ENCODE measurements at regions not wholly inside any gene's neighbourhood (a gene's known extent, or its start where the extent isn't known, plus 50 kb on each side); places are given as distances from the start of the nearest gene placed in this dataset.

DNA sequence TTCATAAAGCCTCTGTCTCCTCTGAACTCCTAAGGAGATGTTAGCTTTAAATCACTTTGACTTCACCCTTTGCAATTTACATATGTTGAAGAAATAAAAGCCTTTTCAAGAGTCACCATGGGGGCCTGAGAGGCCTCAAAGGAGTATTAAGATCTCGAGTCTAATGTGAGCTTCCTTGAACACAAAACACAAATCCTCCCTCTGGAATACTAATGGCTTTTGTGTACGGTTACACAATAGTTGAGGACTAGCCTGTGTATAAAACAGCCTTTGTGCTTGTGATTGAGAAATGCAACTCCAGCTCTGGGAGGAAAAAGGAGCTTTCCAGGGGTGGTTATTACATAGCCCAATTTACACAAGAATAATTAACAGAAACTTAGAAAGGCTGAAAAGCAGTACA, 1140.2 kb downstream of the CDH11 start:
- no peaks in the 10 kb centered on the region for H3K27me3 ChIP-seq (ENCODE audit: control insufficient read depth, insufficient read depth, low read length)
- no peak overlapping the region for H3K4me3 ChIP-seq (ENCODE audit: low read length)
- no peaks in the 10 kb centered on the region for H3K9me3 ChIP-seq (ENCODE audit: control insufficient read depth, low read length)
- H3K36me3 ChIP-seq (ENCODE audit: control insufficient read depth, insufficient read depth, low read length) = no peaks in the 10 kb centered on the region
- no peak overlapping the region for H3K9ac ChIP-seq (ENCODE audit: low read length)
- H3K4me1 ChIP-seq (ENCODE audit: control insufficient read depth, insufficient read depth, low read length) = no peaks in the 10 kb centered on the region

DNA sequence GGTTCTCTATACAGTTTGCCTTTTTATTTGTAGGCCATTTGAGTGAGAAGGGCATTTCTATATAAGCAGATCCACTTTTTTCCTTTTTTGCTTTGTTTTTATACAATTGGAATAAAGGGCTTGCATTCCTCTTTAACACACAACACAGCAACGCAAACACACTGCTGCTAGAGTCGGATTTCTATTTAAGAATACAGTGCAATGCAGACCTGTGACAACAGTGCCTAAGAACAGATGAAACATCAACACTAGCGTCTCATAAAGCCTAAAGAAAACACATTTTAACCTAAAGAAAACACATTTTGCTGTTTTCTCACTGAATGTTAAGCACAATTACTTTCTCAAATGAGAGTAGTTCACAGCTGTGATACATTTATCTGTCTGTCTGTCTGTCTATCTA, 1141.1 kb downstream of the CDH11 start:
- Histone ChIP-seq H3K27me3 (ENCODE audit: control insufficient read depth, insufficient read depth, low read length) (no peaks in the 10 kb centered on the region), H3K4me3 (ENCODE audit: low read length) (no peak overlapping the region), H3K9ac (ENCODE audit: low read length) (no peak overlapping the region), H3K36me3 (ENCODE audit: control insufficient read depth, insufficient read depth, low read length) (no peaks in the 10 kb centered on the region), H3K9me3 (ENCODE audit: control insufficient read depth, low read length) (no peaks in the 10 kb centered on the region), H3K4me1 (ENCODE audit: control insufficient read depth, insufficient read depth, low read length) (no peaks in the 10 kb centered on the region)

DNA sequence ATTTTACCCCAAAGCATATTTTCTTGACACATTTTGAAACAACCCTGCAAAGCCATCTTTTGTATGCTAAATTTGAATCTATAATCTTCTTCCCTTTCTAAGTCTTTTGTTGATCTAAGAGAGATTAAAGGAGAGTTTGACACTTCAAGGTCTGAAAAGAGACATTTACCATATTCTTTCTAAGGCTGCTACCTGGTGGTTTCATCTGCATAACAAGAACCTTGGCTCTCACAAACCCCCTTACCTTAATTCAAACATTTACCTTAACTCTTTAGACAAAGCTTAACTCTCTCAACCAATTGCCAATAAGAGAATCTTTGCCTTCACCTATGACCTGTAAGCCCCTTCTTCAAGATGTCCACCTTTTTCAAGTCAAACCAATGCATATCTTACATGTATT, 1143.6 kb downstream of the CDH11 start:
- Histone ChIP-seq H3K36me3 (ENCODE audit: control insufficient read depth, insufficient read depth, low read length) (no peaks in the 10 kb centered on the region), H3K9ac (ENCODE audit: low read length) (no peak overlapping the region), H3K9me3 (ENCODE audit: control insufficient read depth, low read length) (no peaks in the 10 kb centered on the region), H3K4me1 (ENCODE audit: control insufficient read depth, insufficient read depth, low read length) (no peaks in the 10 kb centered on the region), H3K4me3 (ENCODE audit: low read length) (no peak overlapping the region), H3K27me3 (ENCODE audit: control insufficient read depth, insufficient read depth, low read length) (no peaks in the 10 kb centered on the region)

DNA sequence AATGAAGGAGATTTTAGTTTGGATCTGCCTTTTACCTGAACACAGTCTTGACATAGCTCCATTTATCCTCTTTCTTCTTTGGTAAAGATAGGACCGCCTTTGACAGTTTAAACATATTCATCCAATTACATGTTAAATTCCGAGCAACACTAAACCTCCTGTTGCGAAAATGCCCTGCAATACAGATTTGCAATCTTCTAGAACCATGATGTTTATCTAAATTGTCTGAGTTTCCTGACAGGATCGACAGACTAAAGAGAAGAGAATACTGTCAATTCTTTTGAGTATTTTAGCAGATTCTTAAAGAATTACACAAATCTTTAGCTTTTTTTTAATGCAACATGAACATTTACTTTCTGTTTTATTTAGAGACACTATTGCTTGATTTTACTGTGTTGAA, 1145.5 kb downstream of the CDH11 start:
- H3K27me3 ChIP-seq (ENCODE audit: control insufficient read depth, insufficient read depth, low read length) = no peaks in the 10 kb centered on the region
- H3K9ac ChIP-seq (ENCODE audit: low read length) = no peak overlapping the region
- H3K9me3 ChIP-seq (ENCODE audit: control insufficient read depth, low read length) = no peaks in the 10 kb centered on the region
- no peaks in the 10 kb centered on the region for H3K4me1 ChIP-seq (ENCODE audit: control insufficient read depth, insufficient read depth, low read length)
- no peaks in the 10 kb centered on the region for H3K36me3 ChIP-seq (ENCODE audit: control insufficient read depth, insufficient read depth, low read length)
- H3K4me3 ChIP-seq (ENCODE audit: low read length) = no peak overlapping the region

DNA sequence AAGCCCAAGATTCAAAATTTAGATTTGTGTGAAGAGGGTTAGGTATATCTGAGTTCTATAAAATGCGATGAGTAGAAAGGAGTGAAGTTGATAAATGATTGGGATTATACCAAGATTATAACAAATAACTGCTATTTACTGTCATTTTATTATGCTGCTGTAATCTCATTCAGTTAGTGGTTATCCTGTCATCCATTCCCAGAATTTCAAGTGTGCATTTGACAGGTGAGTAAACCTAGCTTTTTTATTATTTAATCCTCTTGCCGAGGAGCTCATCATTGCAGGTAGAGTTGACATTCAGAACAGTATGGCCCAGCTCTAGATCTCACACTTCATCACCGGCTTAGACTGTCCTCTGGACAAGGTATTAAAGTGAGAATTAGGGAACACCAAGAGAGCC, 1146.2 kb downstream of the CDH11 start:
- Histone ChIP-seq H3K27me3 (ENCODE audit: control insufficient read depth, insufficient read depth, low read length) (no peaks in the 10 kb centered on the region), H3K9me3 (ENCODE audit: control insufficient read depth, low read length) (no peaks in the 10 kb centered on the region), H3K9ac (ENCODE audit: low read length) (no peak overlapping the region), H3K4me1 (ENCODE audit: control insufficient read depth, insufficient read depth, low read length) (no peaks in the 10 kb centered on the region), H3K36me3 (ENCODE audit: control insufficient read depth, insufficient read depth, low read length) (no peaks in the 10 kb centered on the region), H3K4me3 (ENCODE audit: low read length) (no peak overlapping the region)

DNA sequence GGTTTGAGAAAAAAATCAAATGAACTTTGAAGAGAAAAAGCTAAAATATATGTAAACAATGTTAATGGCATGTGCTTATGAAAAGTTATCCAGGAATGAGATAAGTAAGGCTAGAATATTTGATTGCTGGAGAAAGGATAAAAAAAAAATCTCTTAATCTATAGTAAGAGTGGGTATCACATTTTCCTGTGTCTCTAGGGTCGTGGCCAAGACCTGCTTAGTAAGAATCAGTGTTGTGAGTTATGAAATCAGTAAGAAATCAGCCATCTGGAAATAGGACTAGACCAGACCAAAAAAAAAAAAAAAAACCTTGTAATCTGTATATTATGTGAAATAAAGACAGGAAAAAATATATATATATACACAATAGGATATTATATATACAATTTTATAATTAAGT, 1153.9 kb downstream of the CDH11 start:
- Histone ChIP-seq H3K4me1 (ENCODE audit: control insufficient read depth, insufficient read depth, low read length) (no peaks in the 10 kb centered on the region), H3K9ac (ENCODE audit: low read length) (no peak overlapping the region), H3K27me3 (ENCODE audit: control insufficient read depth, insufficient read depth, low read length) (no peaks in the 10 kb centered on the region), H3K9me3 (ENCODE audit: control insufficient read depth, low read length) (no peaks in the 10 kb centered on the region), H3K4me3 (ENCODE audit: low read length) (no peak overlapping the region), H3K36me3 (ENCODE audit: control insufficient read depth, insufficient read depth, low read length) (no peaks in the 10 kb centered on the region)

DNA sequence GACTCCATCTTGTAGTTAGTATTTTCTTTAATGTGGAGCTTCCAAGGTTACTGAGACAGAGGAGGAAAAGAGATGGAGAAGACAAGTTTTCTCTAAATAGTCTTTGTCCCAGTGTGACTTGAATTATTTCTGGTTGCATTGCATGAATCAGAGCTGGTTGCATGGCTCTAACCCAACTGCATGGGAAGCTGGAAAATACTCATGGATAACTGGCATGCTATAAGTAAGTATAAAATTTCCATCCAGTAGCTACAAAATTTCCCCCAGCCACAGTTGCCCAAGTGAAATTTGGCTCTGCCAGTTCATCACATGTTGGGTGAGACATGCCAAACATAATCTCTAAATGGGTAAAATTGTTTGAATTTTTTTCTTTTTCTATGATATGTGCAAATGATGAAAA, 1161.5 kb downstream of the CDH11 start:
- no peaks in the 10 kb centered on the region for H3K36me3 ChIP-seq (ENCODE audit: control insufficient read depth, insufficient read depth, low read length)
- no peaks in the 10 kb centered on the region for H3K9me3 ChIP-seq (ENCODE audit: control insufficient read depth, low read length)
- no peaks in the 10 kb centered on the region for H3K27me3 ChIP-seq (ENCODE audit: control insufficient read depth, insufficient read depth, low read length)
- H3K9ac ChIP-seq (ENCODE audit: low read length) = no peak overlapping the region
- no peak overlapping the region for H3K4me3 ChIP-seq (ENCODE audit: low read length)
- H3K4me1 ChIP-seq (ENCODE audit: control insufficient read depth, insufficient read depth, low read length) = no peaks in the 10 kb centered on the region

DNA sequence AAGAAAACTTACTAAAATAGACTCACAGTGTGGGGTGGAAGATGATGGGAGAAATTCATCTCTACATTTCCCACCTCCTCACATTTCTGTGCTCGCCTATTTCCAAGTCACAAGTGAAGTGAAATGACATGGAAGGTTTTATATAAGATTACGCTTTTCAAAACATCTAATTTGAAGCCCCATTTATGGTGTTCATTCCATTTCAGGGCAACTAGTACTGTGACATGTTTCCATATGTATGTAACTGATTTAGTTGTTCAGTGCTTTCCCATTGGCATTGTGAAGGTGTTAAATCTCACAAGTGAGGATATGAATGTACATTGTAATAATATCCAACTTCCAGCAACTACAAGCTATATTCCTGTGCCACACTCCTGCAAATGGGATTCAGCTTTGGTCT, 1174.8 kb downstream of the CDH11 start:
- Histone ChIP-seq H3K36me3 (ENCODE audit: control insufficient read depth, insufficient read depth, low read length) (no peaks in the 10 kb centered on the region), H3K4me3 (ENCODE audit: low read length) (no peak overlapping the region), H3K27me3 (ENCODE audit: control insufficient read depth, insufficient read depth, low read length) (no peaks in the 10 kb centered on the region), H3K9ac (ENCODE audit: low read length) (no peak overlapping the region), H3K4me1 (ENCODE audit: control insufficient read depth, insufficient read depth, low read length) (no peaks in the 10 kb centered on the region), H3K9me3 (ENCODE audit: control insufficient read depth, low read length) (no peaks in the 10 kb centered on the region)

DNA sequence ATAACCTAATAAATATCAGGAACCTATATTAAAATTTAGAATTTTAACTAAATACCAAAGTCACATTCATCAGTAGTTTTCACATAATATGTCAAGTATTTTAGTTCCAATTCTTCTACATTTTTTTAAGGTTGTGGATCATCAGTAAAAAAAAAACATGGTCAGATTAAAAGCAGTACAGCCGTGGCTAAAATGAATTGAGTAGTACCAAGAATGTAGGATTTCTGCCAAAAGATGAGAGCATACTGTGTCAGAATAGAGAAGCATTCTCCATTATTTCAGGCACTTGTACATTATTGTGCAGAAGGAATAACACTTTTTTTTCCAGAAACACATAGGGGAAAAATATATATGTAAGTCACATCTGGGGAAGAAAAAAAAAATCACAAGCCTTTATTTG, 1176.1 kb downstream of the CDH11 start:
- Histone ChIP-seq H3K9me3 (ENCODE audit: control insufficient read depth, low read length) (no peaks in the 10 kb centered on the region), H3K4me3 (ENCODE audit: low read length) (no peak overlapping the region), H3K9ac (ENCODE audit: low read length) (no peak overlapping the region), H3K36me3 (ENCODE audit: control insufficient read depth, insufficient read depth, low read length) (no peaks in the 10 kb centered on the region), H3K27me3 (ENCODE audit: control insufficient read depth, insufficient read depth, low read length) (no peaks in the 10 kb centered on the region), H3K4me1 (ENCODE audit: control insufficient read depth, insufficient read depth, low read length) (no peaks in the 10 kb centered on the region)

DNA sequence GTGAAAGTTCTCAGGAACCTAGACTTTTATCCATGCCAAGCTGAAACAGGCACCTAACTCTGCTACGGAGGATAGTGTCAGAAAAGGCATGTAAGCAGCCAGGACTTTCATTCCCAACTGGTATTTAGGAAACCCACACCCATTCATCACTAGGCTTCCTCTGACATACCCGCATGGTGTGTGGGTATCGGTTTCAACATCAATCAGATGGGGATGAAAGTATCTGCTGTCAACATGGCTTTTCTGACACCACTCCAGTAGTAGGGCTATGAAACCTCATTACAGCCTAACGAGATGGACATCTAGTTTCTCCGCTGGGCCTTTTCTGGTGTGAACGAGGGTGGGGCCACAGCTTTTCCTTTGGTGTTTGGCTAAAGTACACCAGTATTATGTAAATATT, 1178.3 kb downstream of the CDH11 start:
- Histone ChIP-seq H3K27me3 (ENCODE audit: control insufficient read depth, insufficient read depth, low read length) (no peaks in the 10 kb centered on the region), H3K4me1 (ENCODE audit: control insufficient read depth, insufficient read depth, low read length) (no peaks in the 10 kb centered on the region), H3K9ac (ENCODE audit: low read length) (no peak overlapping the region), H3K36me3 (ENCODE audit: control insufficient read depth, insufficient read depth, low read length) (no peaks in the 10 kb centered on the region), H3K9me3 (ENCODE audit: control insufficient read depth, low read length) (no peaks in the 10 kb centered on the region), H3K4me3 (ENCODE audit: low read length) (no peak overlapping the region)

DNA sequence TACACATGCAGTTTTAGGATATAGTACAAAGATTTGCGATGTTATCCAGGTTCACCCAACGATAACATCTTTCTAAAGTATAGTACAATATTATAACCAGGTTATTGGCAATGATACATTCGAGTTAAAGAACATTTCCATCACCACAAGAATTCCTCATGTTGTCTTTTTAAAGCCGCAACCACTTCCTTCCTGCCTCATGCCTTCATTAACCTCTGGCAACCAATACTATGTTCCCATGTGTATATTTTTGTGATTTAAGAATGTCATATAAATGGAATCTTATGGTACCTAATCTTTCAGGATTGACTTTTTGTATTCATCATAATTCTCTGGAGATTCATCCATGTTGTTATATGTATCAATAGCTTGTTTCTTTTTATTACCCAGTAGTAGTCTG, 1183.2 kb downstream of the CDH11 start:
- Histone ChIP-seq H3K4me1 (ENCODE audit: control insufficient read depth, insufficient read depth, low read length) (no peaks in the 10 kb centered on the region), H3K36me3 (ENCODE audit: control insufficient read depth, insufficient read depth, low read length) (no peaks in the 10 kb centered on the region), H3K27me3 (ENCODE audit: control insufficient read depth, insufficient read depth, low read length) (no peaks in the 10 kb centered on the region), H3K4me3 (ENCODE audit: low read length) (no peak overlapping the region), H3K9ac (ENCODE audit: low read length) (no peak overlapping the region), H3K9me3 (ENCODE audit: control insufficient read depth, low read length) (no peaks in the 10 kb centered on the region)

DNA sequence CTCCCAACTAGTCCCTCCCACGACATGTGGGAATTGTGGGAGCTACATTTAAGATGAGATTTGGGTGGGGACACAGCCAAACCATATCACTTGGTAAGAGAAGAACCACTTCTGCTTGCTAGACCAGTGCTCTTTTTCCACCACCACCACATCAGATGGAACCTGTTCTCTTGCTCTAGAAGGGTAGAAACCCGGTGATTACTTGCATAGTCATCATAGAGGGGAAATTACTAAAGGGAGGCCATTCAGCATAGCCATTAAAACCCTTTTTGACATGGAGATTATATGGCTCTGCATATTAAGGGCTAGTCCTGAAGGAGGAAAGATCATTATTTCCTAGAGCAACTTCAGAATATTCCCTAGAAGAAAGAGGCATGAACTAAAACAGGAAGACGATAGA, 1188.0 kb downstream of the CDH11 start:
- Histone ChIP-seq H3K36me3 (ENCODE audit: control insufficient read depth, insufficient read depth, low read length) (no peaks in the 10 kb centered on the region), H3K27me3 (ENCODE audit: control insufficient read depth, insufficient read depth, low read length) (no peaks in the 10 kb centered on the region), H3K4me3 (ENCODE audit: low read length) (no peak overlapping the region), H3K4me1 (ENCODE audit: control insufficient read depth, insufficient read depth, low read length) (no peaks in the 10 kb centered on the region), H3K9ac (ENCODE audit: low read length) (no peak overlapping the region), H3K9me3 (ENCODE audit: control insufficient read depth, low read length) (no peaks in the 10 kb centered on the region)

DNA sequence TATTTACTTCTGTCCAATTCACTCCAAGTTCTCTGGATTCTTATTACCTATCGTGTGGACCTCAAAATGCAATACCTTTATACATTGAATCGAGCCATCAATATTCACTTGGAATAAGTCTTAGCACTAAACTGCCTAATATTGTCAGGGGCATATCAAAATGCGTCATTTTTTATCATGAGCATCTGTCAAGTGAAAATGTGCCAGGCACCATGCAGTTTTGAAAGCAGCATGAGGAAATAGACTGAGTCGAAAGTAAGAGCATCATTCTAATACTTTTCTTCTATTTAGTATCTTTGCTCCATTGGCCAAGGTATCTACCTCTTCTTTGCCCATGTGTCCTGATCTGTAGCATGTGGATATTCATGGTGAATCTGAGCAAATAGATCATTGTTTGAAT, 1193.4 kb downstream of the CDH11 start:
- Histone ChIP-seq H3K27me3 (ENCODE audit: control insufficient read depth, insufficient read depth, low read length) (no peaks in the 10 kb centered on the region), H3K36me3 (ENCODE audit: control insufficient read depth, insufficient read depth, low read length) (no peaks in the 10 kb centered on the region), H3K9me3 (ENCODE audit: control insufficient read depth, low read length) (no peaks in the 10 kb centered on the region), H3K9ac (ENCODE audit: low read length) (no peak overlapping the region), H3K4me1 (ENCODE audit: control insufficient read depth, insufficient read depth, low read length) (no peaks in the 10 kb centered on the region), H3K4me3 (ENCODE audit: low read length) (no peak overlapping the region)

All from mucosa of stomach (tissue), 1 donor.